ENCODE measurements at regions not wholly inside any gene's neighbourhood (a gene's known extent, or its start where the extent isn't known, plus 50 kb on each side); places are given as distances from the start of the nearest gene placed in this dataset.

- no peak for TF ChIP-seq CTCF (IDR thresholded peaks at IDR 0.05; ENCODE audit: insufficient read depth, low read depth, low read length, missing control alignments)
- H3K4me3 ChIP-seq (ENCODE audit: low read length): no peak overlapping the region
- peak; percentile 88 for DNase-seq (ENCODE audit: low read depth)
Observed at GRCh38 chr4:74608151-74608949, 163.4 kb downstream of the AREG start.

GRCh38 chr4:74610491-74610890 is 165.6 kb downstream of the AREG start:
- H3K4me3 ChIP-seq (ENCODE audit: low read length): no peak overlapping the region
- no peak for TF ChIP-seq CTCF (IDR thresholded peaks at IDR 0.05; ENCODE audit: insufficient read depth, low read depth, low read length, missing control alignments)
- DNase-seq (ENCODE audit: low read depth): no peak

- TF ChIP-seq CTCF (IDR thresholded peaks at IDR 0.05; ENCODE audit: insufficient read depth, low read depth, low read length, missing control alignments): no peak
- no peak overlapping the region for H3K4me3 ChIP-seq (ENCODE audit: low read length)
- DNase-seq (ENCODE audit: low read depth): no peak
Observed at GRCh38 chr4:74612837-74613236, 167.9 kb downstream of the AREG start.

GRCh38 chr4:74613266-74613665 is 168.3 kb downstream of the AREG start:
- no peak overlapping the region for H3K4me3 ChIP-seq (ENCODE audit: low read length)
- DNase-seq (ENCODE audit: low read depth): peak; percentile 50
- TF ChIP-seq CTCF (IDR thresholded peaks at IDR 0.05; ENCODE audit: insufficient read depth, low read depth, low read length, missing control alignments): no peak

- no peak for TF ChIP-seq CTCF (IDR thresholded peaks at IDR 0.05; ENCODE audit: insufficient read depth, low read depth, low read length, missing control alignments)
- H3K4me3 ChIP-seq (ENCODE audit: low read length): no peak overlapping the region
- no peak for DNase-seq (ENCODE audit: low read depth)
Observed at GRCh38 chr4:74615411-74615810, 170.5 kb downstream of the AREG start.

GRCh38 chr4:74618166-74618565 is 173.2 kb downstream of the AREG start:
- no peak for DNase-seq (ENCODE audit: low read depth)

More at GRCh38 chr4:74618166-74618565, 173.2 kb downstream of the AREG start:
- no peak overlapping the region for H3K4me3 ChIP-seq (ENCODE audit: low read length)
- TF ChIP-seq CTCF (IDR thresholded peaks at IDR 0.05; ENCODE audit: insufficient read depth, low read depth, low read length, missing control alignments): no peak

All from epithelial cell of esophagus (primary cell).